Adrenal gland (tissue), 9 donors: ENCODE measurements at regions not wholly inside any gene's neighbourhood (a gene's known extent, or its start where the extent isn't known, plus 50 kb on each side); places are given as distances from the start of the nearest gene placed in this dataset.
"Not testable (repeated sequence)": the region's sequence is repeated elsewhere in the genome, so short reads cannot be mapped to it uniquely, and the experiment has no call there.

ENCODE experiments used
- DNase-seq, 7 donors: peaks; one replicate each; pipeline ENCODE4 v3.0.0-alpha.2; 2019 to 2020
- H3K27ac ChIP-seq, 5 donors: fragments of 200-600 bp; sonication (generic) in 4 of 5; 1 replicate in 3 of 5; 2 replicates in 2 of 5; pipeline versions ENCODE4 v1.5.1 to v1.8.0; 2016 to 2020; ENCODE audit warnings: mild to moderate bottlenecking in 1 of 5
- H3K27me3 ChIP-seq: fragments of 200-600 bp; 2 replicates; pipeline ENCODE4 v1.8.0; 2021
- H3K36me3 ChIP-seq, 2 donors: fragments of 200-600 bp; replicated peaks in 1 of 2; 1 replicate in 1 of 2; 2 replicates in 1 of 2; pipeline versions ENCODE4 v1.5.1 to v1.8.0; 2018 to 2022
- H3K4me1 ChIP-seq, 2 donors: fragments of 200-600 bp; replicated peaks in 1 of 2; 1 replicate in 1 of 2; 2 replicates in 1 of 2; pipeline versions ENCODE4 v1.5.1 to v1.8.0; 2018 to 2021
- H3K4me3 ChIP-seq, 4 donors: fragments of 200-600 bp; sonication (generic) in 3 of 4; one replicate each; pipeline ENCODE4 v1.5.1; 2016 to 2018
- H3K9me3 ChIP-seq, 3 donors: fragments of 200-600 bp; sonication (generic) in 1 of 3; replicated peaks in 1 of 3; 1 replicate in 2 of 3; 2 replicates in 1 of 3; pipeline versions ENCODE4 v1.5.1 to v1.8.0; 2016 to 2021
- POLR2A ChIP-seq, 2 donors: fragments of 450-650 bp; IDR thresholded peaks; one replicate each; pipeline ENCODE4 v1.6.1; 2017; ENCODE audit warnings: antibody characterized with exemption in 2 of 2, mild to moderate bottlenecking in 2 of 2, moderate library complexity in 1 of 2
- WGBS, 4 donors: extraction: QIAGEN DNeasy Blood & Tissue Kit in 2 of 4; methylation state at CpG; one replicate each; pipeline versions ENCODE4 v1.1.5 to v1.1.7; 2013 to 2017; 5-methylcytosine and 5-hydroxymethylcytosine counted together
- intact Hi-C, 2 donors: fragments of 100-400 bp; cut with DNase I; formaldehyde crosslinking; loops; one replicate each; pipeline versions ENCODE4 v1.14.1 to v1.15.0; 2022 to 2023
- TF ChIP-seq, protein P1 (sequence below), 6 experiments: fragments of 450-650 bp in 4 of 6; fragments of 200-600 bp in 2 of 6; sonication (generic) in 1 of 6; IDR thresholded peaks; 1 replicate in 5 of 6; 2 replicates in 1 of 6; pipeline versions ENCODE4 v1.5.1 to v1.8.0; 2016 to 2021; ENCODE audit warnings: antibody characterized with exemption in 6 of 6, mild to moderate bottlenecking in 2 of 6, moderate library complexity in 1 of 6
- donor health status: healthy with polysubstance abuse.
- donor health status: Bipolar disorder and iron deficiency.
- donor health status: DM: yes; HTN: yes; CAD: no.
- donor health status: DM: no; HTN: no; CAD: no.
- donor health status: DM: no; HTN: no; CAD: no.

DNA sequence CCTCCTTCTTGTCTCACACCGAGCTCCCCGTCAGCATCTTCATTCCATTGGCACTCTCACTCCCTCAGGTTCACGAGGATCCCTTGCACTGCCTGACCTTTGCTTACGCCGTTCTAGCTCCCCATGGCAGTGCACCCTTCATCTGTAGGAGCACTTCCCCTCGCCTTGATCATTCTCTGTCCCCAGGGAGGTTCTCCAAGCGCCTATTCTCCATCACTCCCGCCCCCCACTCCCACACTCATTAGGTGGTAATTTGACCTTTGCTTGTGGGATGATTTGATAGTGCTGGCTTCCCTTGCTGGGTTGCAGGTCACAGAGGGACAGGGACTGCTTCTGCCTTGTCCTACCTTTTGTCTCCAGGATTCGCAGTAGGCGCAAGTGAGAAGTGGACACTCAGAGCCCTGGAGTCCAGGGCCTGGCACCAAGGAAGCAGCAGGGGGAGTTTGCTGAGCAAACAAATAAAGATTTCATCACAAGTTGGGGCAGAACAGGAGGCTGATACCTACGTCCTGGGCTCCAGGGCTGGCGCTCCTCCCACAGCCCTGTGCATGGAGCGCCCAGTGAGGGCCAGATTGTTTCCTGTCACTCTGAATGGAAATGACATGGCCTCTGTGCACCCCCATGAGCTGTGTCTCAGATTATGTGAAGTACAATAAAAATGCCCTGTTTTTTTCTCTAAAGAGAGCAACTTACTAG lies 82.0 kb upstream of the RUNX3 start:
- peaks cover 4 to 6% of the 10 kb centered on the region in 2 donors for H3K4me1 ChIP-seq
- 67 to 76% (median 72%) methylated on average over 13 of the region's 13 CpGs for WGBS, 4 donors
- H3K9me3 ChIP-seq: no peaks in the 10 kb centered on the region
- intact Hi-C loops: no loop called here
- H3K36me3 ChIP-seq: no peaks in the 10 kb centered on the region
- no peak overlapping the region for H3K27ac ChIP-seq
- DNase-seq: peak in 1 of 7 donors; percentile 10
- no peak for TF ChIP-seq POLR2A (IDR thresholded peaks at IDR 0.05)
- TF ChIP-seq, protein P1, sequence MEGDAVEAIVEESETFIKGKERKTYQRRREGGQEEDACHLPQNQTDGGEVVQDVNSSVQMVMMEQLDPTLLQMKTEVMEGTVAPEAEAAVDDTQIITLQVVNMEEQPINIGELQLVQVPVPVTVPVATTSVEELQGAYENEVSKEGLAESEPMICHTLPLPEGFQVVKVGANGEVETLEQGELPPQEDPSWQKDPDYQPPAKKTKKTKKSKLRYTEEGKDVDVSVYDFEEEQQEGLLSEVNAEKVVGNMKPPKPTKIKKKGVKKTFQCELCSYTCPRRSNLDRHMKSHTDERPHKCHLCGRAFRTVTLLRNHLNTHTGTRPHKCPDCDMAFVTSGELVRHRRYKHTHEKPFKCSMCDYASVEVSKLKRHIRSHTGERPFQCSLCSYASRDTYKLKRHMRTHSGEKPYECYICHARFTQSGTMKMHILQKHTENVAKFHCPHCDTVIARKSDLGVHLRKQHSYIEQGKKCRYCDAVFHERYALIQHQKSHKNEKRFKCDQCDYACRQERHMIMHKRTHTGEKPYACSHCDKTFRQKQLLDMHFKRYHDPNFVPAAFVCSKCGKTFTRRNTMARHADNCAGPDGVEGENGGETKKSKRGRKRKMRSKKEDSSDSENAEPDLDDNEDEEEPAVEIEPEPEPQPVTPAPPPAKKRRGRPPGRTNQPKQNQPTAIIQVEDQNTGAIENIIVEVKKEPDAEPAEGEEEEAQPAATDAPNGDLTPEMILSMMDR (IDR thresholded peaks at IDR 0.05): peak in 1 of 6 experiments; percentile 3
- H3K27me3 ChIP-seq: no peaks in the 10 kb centered on the region
- H3K4me3 ChIP-seq: no peak overlapping the region

DNA sequence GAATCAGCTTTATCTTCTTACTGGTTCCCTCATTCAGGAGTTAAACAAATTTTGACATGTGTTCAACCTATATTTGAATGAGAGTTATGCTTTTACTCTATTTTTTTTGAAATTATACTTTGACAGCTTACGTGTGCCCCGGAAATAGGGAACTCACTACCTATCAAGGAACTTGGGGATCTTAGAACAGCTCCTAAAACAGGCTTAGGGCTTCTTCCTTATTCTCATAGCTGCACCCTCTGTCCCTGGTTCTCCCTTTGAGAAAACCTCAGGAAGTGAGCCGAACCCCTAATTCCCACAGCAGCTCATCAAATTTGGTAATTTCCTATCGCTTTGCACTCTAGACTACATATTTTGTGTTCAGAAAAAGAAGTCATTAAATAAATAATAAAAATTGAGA lies 81.2 kb upstream of the RUNX3 start:
- Histone ChIP-seq H3K36me3 (no peaks in the 10 kb centered on the region), H3K27ac (no peak overlapping the region), H3K9me3 (no peaks in the 10 kb centered on the region), H3K4me3 (no peak overlapping the region), H3K4me1 (peaks cover 4 to 11% of the 10 kb centered on the region in 2 donors), H3K27me3 (no peaks in the 10 kb centered on the region)
- no peak for DNase-seq
- 67 to 76% (median 72%) methylated on average over 4 of the region's 4 CpGs for WGBS, 4 donors
- TF ChIP-seq, protein P1 (IDR thresholded peaks at IDR 0.05): no peak
- TF ChIP-seq POLR2A (IDR thresholded peaks at IDR 0.05): no peak
- intact Hi-C loops: no loop called here

- Histone ChIP-seq H3K36me3 (no peaks in the 10 kb centered on the region), H3K4me3 (no peak overlapping the region), H3K4me1 (peaks cover 4 to 11% of the 10 kb centered on the region in 2 donors), H3K9me3 (no peaks in the 10 kb centered on the region), H3K27ac (no peak overlapping the region), H3K27me3 (no peaks in the 10 kb centered on the region)
- TF ChIP-seq POLR2A (IDR thresholded peaks at IDR 0.05): no peak
- TF ChIP-seq, protein P1 (IDR thresholded peaks at IDR 0.05): no peak
- intact Hi-C loops: no loop called here
- 78 to 100% (median 94%) methylated on average over 2 to 3 of the region's 3 CpGs for WGBS, 4 donors
- DNase-seq: no peak
Observed at GRCh38 chr1:25009671-25010262, 79.7 kb upstream of the RUNX3 start.

- no peak for DNase-seq
- H3K36me3 ChIP-seq: no peaks in the 10 kb centered on the region
- TF ChIP-seq, protein P1 (IDR thresholded peaks at IDR 0.05): no peak
- TF ChIP-seq POLR2A (IDR thresholded peaks at IDR 0.05): no peak
- intact Hi-C loops: no loop called here
- no peak overlapping the region for H3K27ac ChIP-seq
- no peak overlapping the region for H3K4me3 ChIP-seq
- no peaks in the 10 kb centered on the region for H3K27me3 ChIP-seq
- H3K4me1 ChIP-seq: peaks cover 4 to 11% of the 10 kb centered on the region in 2 donors
- no peaks in the 10 kb centered on the region for H3K9me3 ChIP-seq
- WGBS, 4 donors: 50 to 77% (median 54%) methylated on average over 2 of the region's 2 CpGs
Observed at GRCh38 chr1:25008192-25008485, 78.1 kb upstream of the RUNX3 start.

GRCh38 chr1:25007390-25008191 lies 77.5 kb upstream of the RUNX3 start:
- H3K4me1 ChIP-seq: peaks cover 4 to 11% of the 10 kb centered on the region in 2 donors
- H3K36me3 ChIP-seq, intact Hi-C loops, H3K4me3 ChIP-seq, H3K27me3 ChIP-seq, H3K27ac ChIP-seq, H3K9me3 ChIP-seq: not testable (repeated sequence)
- 56 to 61% (median 59%) methylated on average over 18 of the region's 18 CpGs for WGBS, 4 donors
- peak in 1 of 7 donors; percentile 30 for DNase-seq
